Psoas muscle (tissue), 7 donors: ENCODE measurements at regions not wholly inside any gene's neighbourhood (a gene's known extent, or its start where the extent isn't known, plus 50 kb on each side); places are given as distances from the start of the nearest gene placed in this dataset.

Source experiments
- ATAC-seq, 4 donors: fragments of 200-7000 bp; cut with Tn5 transposase; one replicate each; pipeline ENCODE4 v1.9.1; 2020; ENCODE audit warnings: moderate library complexity in 3 of 4, mild to moderate bottlenecking in 2 of 4
- DNase-seq, 2 donors: peaks; one replicate each; pipeline ENCODE4 v3.0.0-alpha.2; 2020
- H3K27ac ChIP-seq: fragments of 200-600 bp; one replicate; pipeline ENCODE4 v1.8.0; 2022
- H3K27me3 ChIP-seq, 3 donors: fragments of 200-600 bp in 1 of 3; one replicate each; pipeline versions ENCODE4 v1.6.1 to v1.8.0; 2013 to 2022; ENCODE audit warnings: low read length in 2 of 3, mild to moderate bottlenecking in 2 of 3, moderate library complexity in 1 of 3; ENCODE audit not compliant: insufficient read depth in 3 of 3
- H3K36me3 ChIP-seq, 2 donors: fragments of 200-600 bp in 1 of 2; one replicate each; pipeline versions ENCODE4 v1.6.1 to v1.8.0; 2013 to 2022; ENCODE audit warnings: low read depth in 1 of 2, mild to moderate bottlenecking in 1 of 2, moderate library complexity in 1 of 2; ENCODE audit not compliant: insufficient read depth in 1 of 2
- H3K4me1 ChIP-seq: fragments of 200-600 bp; one replicate; pipeline ENCODE4 v1.8.0; 2022
- H3K4me3 ChIP-seq: fragments of 200-600 bp; one replicate; pipeline ENCODE4 v1.8.0; 2022; ENCODE audit warnings: mild to moderate bottlenecking
- H3K9me3 ChIP-seq: fragments of 200-600 bp; one replicate; pipeline ENCODE4 v1.8.0; 2022
- WGBS, 3 donors: extraction: QIAGEN DNeasy Blood & Tissue Kit; methylation state at CpG; one replicate each; pipeline versions ENCODE4 v1.1.6 to v1.1.7; 2013; 5-methylcytosine and 5-hydroxymethylcytosine counted together
- intact Hi-C, 2 donors: fragments of 100-400 bp; cut with DNase I; formaldehyde crosslinking; loops; one replicate each; pipeline versions ENCODE4 v1.11.0 to v1.14.2; 2022
- TF ChIP-seq, protein P1 (sequence below): fragments of 200-600 bp; IDR thresholded peaks from one replicate; pipeline ENCODE4 v1.8.0; 2022; ENCODE audit warnings: antibody characterized with exemption
- donor health status: healthy with polysubstance abuse.
- donor health status: DM: no; HTN: no; CAD: no; lungs with moderate emphysema.
- donor health status: Bipolar disorder and iron deficiency.
- donor health status: healthy.
- donor health status: DM: yes; HTN: yes; CAD: no.
- donor health status: DM: no; HTN: no; CAD: no.
- donor health status: DM: yes; HTN: yes; CAD: no.

DNA sequence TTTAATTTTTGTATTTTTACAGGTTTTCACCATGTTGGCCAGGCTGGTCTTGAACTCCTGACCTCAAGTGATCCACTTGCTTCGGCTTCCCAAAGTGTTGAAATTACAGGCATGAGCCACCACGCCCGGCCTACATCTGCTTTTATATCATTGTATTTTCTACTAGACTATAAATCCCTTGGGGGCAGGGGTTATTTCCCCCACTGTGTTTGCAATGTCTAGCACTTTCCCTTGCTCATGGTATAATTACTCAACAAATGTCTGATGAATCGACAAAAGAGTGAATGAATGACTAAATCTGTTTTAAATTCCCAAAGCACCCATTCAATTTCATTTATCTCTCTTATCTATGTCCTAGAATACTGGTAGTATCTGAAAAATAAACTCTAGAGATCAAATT lies 244.5 kb upstream of the CSNK1A1L start:
- intact Hi-C loops: no loop called here
- Histone ChIP-seq H3K9me3 (no peaks in the 10 kb centered on the region), H3K27ac (no peak overlapping the region), H3K27me3 (no peaks in the 10 kb centered on the region), H3K36me3 (no peaks in the 10 kb centered on the region), H3K4me1 (no peaks in the 10 kb centered on the region), H3K4me3 (no peak overlapping the region)
- no peak for ATAC-seq
- TF ChIP-seq, protein P1, sequence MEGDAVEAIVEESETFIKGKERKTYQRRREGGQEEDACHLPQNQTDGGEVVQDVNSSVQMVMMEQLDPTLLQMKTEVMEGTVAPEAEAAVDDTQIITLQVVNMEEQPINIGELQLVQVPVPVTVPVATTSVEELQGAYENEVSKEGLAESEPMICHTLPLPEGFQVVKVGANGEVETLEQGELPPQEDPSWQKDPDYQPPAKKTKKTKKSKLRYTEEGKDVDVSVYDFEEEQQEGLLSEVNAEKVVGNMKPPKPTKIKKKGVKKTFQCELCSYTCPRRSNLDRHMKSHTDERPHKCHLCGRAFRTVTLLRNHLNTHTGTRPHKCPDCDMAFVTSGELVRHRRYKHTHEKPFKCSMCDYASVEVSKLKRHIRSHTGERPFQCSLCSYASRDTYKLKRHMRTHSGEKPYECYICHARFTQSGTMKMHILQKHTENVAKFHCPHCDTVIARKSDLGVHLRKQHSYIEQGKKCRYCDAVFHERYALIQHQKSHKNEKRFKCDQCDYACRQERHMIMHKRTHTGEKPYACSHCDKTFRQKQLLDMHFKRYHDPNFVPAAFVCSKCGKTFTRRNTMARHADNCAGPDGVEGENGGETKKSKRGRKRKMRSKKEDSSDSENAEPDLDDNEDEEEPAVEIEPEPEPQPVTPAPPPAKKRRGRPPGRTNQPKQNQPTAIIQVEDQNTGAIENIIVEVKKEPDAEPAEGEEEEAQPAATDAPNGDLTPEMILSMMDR: no peak
- 79 to 86% (median 80%) methylated on average over 4 of the region's 4 CpGs for WGBS, 3 donors
- DNase-seq: no peak

DNA sequence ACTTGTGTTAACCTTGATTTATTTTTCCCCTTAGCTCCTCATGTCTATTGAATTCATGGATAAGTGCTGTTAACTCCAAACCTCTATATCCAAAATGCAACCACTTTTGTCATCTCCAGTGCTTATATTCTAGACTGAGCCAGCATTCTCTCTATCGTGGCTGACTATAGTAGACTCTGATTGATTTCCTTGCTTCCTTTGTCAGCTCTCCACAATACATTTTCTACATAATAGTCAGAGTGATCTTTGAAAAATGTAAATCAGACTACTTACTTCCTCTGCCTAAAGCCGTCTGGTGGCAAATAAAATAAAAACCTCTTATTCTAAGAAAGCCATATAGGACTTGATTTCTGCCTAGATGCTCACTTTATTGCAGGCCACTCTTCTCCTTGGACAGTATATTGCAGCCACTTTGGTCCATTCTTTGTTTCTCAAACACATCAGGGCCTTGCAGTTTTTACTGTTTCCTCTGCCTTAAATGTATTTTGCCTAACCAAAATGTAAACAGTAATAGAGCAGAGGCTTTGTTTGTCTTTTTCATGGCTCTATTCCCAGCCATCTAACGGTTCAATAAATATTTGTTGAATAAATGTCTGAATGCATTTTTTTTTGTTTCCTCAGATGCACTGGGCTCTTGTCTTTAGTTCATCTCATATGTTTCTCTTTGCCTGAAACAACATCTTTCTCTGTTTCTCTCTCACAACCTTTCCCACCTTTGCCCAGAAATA lies 243.6 kb upstream of the CSNK1A1L start:
- no peak for DNase-seq
- 76 to 83% (median 78%) methylated on average over 3 of the region's 3 CpGs for WGBS, 3 donors
- Histone ChIP-seq H3K27me3 (no peaks in the 10 kb centered on the region), H3K36me3 (no peaks in the 10 kb centered on the region), H3K4me3 (no peak overlapping the region), H3K27ac (no peak overlapping the region), H3K9me3 (no peaks in the 10 kb centered on the region), H3K4me1 (no peaks in the 10 kb centered on the region)
- intact Hi-C loops: no loop called here
- TF ChIP-seq, protein P1: no peak
- no peak for ATAC-seq

DNA sequence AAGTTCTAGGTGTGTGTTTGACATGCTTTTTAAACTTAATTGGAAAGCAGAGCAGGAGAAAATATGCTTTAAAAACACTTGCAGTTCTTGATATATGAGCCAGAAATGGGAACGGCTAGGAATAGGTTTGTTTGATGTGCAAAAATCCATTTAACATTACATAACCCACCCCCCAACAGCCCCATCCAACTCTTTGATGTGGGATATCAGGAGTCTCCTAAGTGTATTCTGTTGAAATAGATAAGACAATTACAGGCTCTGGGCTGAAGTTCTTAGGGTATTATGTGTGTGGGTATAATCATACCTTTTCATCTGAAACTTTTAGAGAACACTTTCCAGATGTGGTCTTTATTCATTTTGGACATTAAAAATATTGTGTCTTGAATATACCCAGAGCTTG lies 240.4 kb upstream of the CSNK1A1L start:
- 18 to 22% (median 20%) methylated on average over 1 of the region's 1 CpG for WGBS, 3 donors
- intact Hi-C loops: no loop called here
- Histone ChIP-seq H3K27me3 (no peaks in the 10 kb centered on the region), H3K27ac (no peak overlapping the region), H3K4me1 (no peaks in the 10 kb centered on the region), H3K36me3 (no peaks in the 10 kb centered on the region), H3K4me3 (no peak overlapping the region), H3K9me3 (no peaks in the 10 kb centered on the region)
- TF ChIP-seq, protein P1: no peak
- DNase-seq (no peak), ATAC-seq (no peak)

DNA sequence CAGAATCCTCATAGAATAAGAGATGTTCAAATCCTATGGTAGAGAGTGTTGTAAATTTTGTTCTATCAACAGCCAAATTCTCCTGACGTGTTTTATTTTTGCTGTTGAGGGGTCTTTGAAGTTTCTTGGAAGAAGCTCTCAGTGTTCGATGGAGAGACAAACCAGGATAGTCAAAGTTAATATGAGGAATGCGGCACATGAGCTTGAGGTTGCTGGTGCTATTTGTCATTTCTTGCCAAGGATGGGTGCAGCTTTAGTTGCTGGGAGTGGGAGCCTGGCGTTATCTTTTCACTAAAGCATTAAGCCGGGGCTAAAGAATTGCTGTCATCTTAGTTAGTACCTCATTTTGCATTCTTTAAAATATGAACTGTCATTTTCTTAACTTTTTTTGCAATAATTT lies 239.9 kb upstream of the CSNK1A1L start:
- TF ChIP-seq, protein P1: no peak
- Histone ChIP-seq H3K27me3 (no peaks in the 10 kb centered on the region), H3K4me3 (no peak overlapping the region), H3K27ac (no peak overlapping the region), H3K36me3 (no peaks in the 10 kb centered on the region), H3K9me3 (no peaks in the 10 kb centered on the region), H3K4me1 (no peaks in the 10 kb centered on the region)
- intact Hi-C loops: no loop called here
- no peak for ATAC-seq
- no peak for DNase-seq
- 74 to 80% (median 77%) methylated on average over 5 of the region's 5 CpGs for WGBS, 3 donors

DNA sequence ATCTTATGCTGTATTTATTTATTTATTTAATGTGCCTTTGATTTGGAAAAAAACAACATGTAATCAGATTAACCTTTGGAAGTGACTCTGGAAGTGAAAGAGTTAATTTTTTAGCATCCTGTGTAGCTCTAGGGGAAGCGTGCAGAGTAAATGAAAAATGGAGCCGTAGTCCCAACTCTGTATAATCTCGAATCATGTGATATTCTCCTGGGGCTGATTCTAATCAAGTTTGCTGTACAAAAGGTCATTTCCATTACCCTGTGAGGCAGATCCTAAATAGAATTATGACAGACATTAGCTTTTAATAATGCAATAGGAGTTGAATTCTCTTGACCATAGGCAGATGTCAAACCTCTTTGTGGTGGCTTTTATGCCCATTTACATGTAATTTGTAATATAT lies 238.6 kb upstream of the CSNK1A1L start:
- no peak overlapping the region for H3K27ac ChIP-seq
- H3K27me3 ChIP-seq: no peaks in the 10 kb centered on the region
- intact Hi-C loops: no loop called here
- H3K9me3 ChIP-seq: no peaks in the 10 kb centered on the region
- H3K36me3 ChIP-seq: no peaks in the 10 kb centered on the region
- TF ChIP-seq, protein P1: no peak
- 4 to 7% (median 5%) methylated on average over 3 of the region's 3 CpGs for WGBS, 3 donors
- ATAC-seq (no peak), DNase-seq (no peak)
- H3K4me3 ChIP-seq: no peak overlapping the region
- H3K4me1 ChIP-seq: no peaks in the 10 kb centered on the region
